ENCODE measurements at regions not wholly inside any gene's neighbourhood (a gene's known extent, or its start where the extent isn't known, plus 50 kb on each side); places are given as distances from the start of the nearest gene placed in this dataset.

- TF ChIP-seq SMC3 (IDR thresholded peaks at IDR 0.05; ENCODE audit: borderline replicate concordance, low read length) (no peak), CTCF (IDR thresholded peaks at IDR 0.05 in 2 of 3, conservative IDR thresholded peaks at IDR 0.05 in 1 of 3; ENCODE audit: control insufficient read depth in 2 of 3, extremely low read depth in 1 of 3, insufficient read depth in 1 of 3, low read depth in 3 of 3, low read length in 3 of 3) (no peak), JUNB (IDR thresholded peaks at IDR 0.05) (no peak), GABPA (IDR thresholded peaks at IDR 0.05; ENCODE audit: low read depth) (no peak), SREBF1 (IDR thresholded peaks at IDR 0.05; ENCODE audit: low read length) (no peak), ELK1 (IDR thresholded peaks at IDR 0.05; ENCODE audit: low read depth, low read length) (no peak), SIX5 (IDR thresholded peaks at IDR 0.05; ENCODE audit: low read depth, low read length, severe bottlenecking) (no peak), HCFC1 (IDR thresholded peaks at IDR 0.05; ENCODE audit: low read length) (no peak), SKIL (IDR thresholded peaks at IDR 0.05; ENCODE audit: low read depth, poor library complexity, severe bottlenecking) (no peak)
These were observed 130.9 kb upstream of the SERP2 start for GRCh38 chr13:44242766-44243165.

Data from GM12878 (cell line).